ENCODE measurements at regions not wholly inside any gene's neighbourhood (a gene's known extent, or its start where the extent isn't known, plus 50 kb on each side); places are given as distances from the start of the nearest gene placed in this dataset.
"Not testable (repeated sequence)": the region's sequence is repeated elsewhere in the genome, so short reads cannot be mapped to it uniquely, and the experiment has no call there.

DNA sequence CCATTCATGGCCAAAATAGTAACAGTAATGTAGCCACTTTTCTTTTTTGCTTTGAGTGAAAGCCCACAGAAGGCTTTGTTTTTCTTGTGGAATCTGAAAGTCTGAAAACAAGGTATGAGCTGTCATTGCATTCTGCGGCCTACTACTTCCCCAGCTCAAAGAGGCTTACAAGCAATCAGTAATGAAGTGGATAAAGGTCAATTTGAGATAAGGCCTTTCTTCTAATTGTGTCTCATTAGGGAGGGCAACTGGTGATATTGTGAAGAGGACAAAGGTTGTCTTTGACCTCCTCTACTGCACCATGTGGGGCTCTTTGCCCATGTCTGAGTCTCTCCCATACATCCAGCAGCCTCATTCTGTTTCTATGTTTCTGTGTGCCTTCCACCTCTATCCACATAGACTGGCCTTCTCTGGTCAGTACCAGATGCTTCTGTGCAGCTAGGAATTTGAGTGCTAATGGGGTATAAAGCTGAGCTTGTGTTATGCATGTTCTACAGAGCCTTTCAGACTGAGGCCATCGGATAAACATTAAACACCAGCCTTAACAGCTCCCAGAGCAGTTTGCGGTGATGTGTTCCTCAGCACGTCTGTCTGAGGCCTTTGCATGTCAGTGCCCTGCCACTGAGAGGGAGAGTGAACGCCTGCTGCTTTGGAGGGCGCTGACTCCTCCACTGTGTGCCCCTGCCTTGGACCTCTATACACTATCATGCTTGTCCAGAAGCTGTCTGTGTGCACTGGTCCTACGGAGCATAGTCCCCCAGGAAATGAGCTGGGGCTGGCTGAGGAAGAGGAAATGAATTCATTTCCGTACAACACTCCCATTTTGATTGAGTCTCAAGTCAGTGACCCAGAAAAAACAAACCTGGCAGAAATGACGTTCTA lies 80.2 kb downstream of the SH2D1A start:
- no peak for DNase-seq (ENCODE audit: low read depth)

DNA sequence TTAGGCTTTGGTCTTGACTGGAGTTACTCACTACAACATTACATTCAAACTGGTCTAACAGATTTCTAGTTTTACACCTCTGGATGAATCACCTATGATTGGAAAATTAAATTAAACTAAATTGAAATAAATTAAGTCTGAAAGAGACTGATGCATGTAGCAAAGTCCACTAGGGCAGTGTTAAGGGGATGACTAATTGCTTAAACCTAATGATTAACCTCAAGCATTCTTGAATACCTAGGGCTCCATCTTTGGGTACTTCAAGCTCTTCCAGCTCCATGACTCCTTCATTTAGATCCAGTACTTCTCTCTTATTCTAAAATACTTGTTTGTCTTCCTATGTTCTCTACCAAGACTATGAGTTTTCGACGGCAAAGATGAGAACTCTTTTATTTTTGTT lies 86.8 kb downstream of the SH2D1A start:
- no peak for DNase-seq (ENCODE audit: low read depth)

DNA sequence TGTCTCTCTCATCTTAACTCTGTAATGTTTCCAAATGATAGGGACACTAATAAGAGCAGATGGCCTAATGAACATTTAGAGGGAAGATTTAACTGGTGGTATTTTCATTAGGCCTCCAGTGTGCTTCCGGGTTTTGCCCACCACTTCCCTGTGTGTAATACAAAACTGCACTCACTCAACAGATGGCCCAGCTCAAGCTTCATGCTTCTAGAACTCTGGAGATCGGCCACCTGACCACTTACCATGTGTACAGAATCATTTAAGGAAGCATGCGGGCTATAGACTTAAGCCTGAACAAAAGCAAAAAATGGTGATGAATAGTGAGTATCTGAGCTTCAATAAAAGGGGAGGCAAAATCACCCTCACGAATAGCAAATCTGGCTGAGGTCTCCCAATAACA lies 89.3 kb downstream of the SH2D1A start:
- no peak for DNase-seq (ENCODE audit: low read depth)

DNA sequence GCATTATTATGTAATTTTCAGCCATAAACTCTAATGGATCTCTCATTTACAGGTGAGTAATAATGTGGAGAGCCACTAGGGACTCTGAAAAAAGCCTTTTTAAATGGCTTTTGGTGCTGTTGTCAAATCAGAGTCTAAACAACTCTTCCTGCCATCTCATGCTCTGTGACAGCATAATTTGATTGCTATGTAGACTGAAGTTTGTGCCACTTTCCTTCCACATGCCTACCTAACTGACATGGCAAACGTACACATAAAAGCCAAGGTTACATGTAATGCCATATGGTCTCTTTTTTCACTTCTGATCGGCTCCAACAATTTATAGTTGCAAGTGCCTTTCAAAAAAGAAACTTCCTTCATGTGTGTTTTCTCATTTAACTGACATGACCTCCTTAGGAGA lies 94.3 kb downstream of the SH2D1A start:
- DNase-seq (ENCODE audit: low read depth) = no peak

DNA sequence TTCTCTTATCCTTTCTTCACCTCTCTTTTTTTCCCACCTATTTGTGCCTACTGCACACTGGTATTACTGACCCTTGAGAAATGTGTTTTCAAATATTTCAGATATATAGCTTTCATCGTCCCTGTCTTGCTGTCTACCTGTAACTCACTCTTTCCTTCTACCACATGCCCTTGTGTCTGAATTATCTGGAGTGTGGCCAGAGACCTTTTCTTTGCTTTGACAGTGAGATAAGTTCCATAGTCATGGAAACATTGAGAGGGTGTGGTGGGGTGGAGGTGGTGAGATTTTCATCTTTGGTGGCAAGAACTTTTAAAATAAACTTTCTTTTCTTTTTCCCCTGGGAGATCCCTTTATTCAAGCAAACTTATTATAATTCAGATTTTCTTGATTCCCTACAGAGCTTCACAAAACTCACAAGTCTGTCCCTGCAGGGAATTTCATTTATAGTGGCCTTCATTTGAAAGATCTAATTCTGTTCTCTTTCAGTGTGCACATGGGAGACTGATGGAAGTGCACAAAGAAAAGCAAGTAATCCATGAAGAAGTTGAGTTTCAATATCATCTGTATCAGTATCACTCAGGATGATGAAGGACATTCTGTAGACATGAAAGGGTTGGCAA lies 95.7 kb downstream of the SH2D1A start:
- DNase-seq (ENCODE audit: low read depth) = no peak

DNA sequence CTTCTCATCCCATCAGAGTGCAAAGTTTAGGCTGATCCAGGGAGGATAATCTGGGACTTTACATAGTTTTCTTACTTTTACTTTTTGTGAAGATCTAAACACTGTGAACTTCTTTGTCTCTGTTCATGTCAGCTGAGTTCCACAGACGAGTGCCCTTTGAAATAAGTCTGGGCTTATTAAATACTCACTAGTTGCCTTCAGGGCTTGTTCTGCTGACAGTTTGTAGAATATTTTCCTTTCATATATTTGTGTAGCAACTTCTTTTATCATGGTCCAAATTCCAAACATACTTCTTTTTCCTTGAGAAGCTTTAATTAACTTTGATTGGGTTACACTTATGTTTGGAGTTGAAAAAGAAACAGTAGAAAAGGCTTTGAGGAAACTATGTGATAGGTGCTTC lies 109.6 kb downstream of the SH2D1A start:
- no peak for DNase-seq (ENCODE audit: low read depth)

DNA sequence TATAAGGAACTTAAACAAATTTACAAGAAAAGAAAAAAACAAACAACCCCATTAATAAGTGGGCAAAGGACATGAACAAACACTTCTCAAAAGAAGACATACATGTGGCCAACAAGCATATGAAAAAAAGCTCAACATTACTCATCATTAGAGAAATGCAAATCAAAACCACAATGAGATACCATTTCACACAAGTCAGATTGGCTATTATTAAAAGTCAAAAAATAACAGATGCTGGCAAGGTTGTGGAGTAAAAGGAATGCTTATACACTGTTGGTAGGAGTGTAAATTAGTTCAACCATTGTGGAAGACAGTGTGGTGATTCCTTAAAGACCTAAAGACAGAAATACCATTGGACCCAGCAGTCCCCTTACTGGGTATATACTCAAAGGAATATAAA lies 113.5 kb downstream of the SH2D1A start:
- not testable (repeated sequence) for DNase-seq (ENCODE audit: low read depth)

DNA sequence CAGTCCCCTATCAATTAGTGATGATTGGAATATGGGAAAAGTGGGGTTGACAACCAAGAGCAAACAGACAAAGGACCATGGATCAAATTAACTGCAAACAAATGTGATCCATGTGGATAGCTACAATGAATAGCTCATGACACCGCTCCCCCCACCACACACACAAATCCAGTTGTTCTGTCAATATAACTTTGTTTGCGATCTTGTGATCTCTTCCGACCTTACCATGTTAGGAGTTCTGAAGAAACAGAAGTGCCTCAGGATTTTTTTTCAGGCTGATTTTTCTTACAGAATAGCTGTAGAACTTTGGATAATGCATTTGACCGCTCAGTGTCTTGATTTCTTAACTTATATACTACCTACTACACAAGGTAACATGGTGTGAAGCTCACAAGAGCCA lies 116.6 kb downstream of the SH2D1A start:
- no peak for DNase-seq (ENCODE audit: low read depth)

DNA sequence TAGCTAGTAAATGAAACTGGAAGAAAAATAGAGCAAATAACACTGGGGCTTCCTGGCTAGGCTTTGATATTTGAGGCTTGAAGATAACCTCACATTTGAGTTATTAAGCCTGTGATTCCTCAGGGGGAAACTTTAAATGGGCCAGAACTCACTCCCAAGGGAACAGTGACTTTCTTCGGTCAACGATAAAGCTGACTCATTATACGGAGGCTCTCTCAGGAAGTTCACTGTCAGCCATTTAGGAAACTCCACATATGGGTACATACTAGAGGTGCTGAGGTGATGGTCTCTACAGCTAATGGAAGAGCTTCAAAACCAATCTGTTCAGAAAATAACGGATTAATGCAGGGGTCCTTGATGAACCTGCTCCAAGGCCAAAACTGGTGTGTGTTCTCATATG lies 120.8 kb downstream of the SH2D1A start:
- DNase-seq (ENCODE audit: low read depth) = no peak

DNA sequence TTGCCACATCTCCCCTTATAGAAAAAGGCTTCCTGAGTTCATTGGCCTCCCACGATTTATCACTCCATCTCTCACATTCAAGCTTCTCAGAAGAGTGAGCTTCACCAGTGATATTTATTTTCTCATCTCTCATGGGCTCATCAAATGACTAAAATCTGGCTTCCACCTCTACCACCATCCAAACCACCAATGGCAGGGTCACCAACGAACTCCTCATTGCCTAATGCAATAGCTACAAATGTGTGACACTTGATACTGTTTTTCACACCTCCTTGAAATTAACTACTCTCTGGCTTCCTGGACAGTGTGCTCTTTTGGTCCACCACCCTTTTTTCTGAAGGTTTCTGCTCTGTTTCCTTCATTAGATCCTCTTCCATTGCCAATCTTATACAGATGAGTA lies 129.0 kb downstream of the SH2D1A start:
- DNase-seq (ENCODE audit: low read depth) = no peak

DNA sequence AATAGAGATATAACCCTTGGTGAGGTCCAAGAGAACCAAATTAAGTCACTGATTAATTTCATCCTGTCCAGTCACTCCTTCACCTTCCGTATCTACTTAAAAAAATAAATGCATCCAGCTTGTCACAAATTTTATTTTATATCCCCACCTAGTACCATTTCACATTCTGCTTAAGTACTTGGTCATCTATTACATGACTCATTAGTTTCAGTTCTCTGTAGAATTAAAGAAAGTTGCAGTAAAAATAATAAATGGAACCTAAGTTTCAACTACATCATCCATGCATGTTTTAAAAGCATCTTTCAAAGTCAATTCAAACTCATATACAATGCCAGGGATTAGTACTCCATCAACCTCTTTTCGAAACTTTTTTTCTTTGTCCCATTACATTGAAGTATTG lies 130.2 kb downstream of the SH2D1A start:
- DNase-seq (ENCODE audit: low read depth) = no peak

DNA sequence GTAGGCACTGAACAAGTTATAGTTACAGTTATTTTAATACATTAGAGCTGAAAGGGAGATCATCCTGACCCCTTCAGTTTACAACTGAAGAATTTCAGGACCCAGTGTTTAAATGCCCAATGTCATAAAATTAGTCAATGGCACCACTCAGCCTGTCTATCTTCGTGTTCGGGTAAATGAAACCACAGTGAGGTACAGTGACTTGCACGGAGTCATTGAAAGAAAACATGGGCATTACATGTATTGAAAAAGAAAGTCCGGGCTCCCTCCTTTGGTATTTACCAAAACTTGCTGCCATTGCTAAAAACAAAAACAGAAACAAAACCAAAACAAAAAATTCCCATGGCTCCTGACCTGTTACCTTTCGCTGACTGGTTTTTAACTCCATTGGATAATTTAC lies 131.7 kb downstream of the SH2D1A start:
- no peak for DNase-seq (ENCODE audit: low read depth)

DNA sequence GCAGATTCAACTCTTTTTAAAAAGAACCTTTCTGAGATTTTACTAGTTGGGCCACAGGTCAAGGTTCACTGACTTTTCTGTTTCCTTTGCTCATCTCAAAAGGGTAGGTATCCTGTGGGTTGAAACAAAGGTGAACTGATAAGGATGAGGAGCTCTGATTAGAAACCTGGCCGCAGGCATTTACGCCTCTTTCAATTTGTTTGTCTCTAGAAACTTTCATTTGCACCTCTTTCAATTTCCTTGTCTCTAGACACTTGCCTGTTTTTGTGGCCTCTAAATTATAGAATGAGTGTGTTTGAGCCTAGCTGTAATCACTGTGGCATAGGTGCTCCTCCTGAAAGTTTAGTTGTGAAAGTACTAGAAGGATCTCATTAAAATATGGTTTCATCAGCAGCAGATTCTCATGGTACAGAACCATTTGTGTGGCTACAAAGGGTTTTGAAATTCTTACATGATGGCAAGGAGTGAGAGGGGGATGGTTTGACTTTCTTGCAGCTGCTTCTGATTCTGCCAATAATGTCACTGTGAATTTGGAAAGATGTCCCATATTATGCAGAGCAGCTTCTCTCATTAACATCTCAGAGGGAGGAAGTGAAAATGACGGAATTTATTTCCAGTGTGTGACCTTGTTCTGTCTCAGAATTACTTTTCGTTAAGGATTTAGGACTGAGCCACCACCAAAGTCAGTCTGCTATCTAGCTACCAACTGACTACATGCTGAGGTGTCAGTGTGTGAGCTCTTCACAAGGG lies 142.2 kb downstream of the SH2D1A start:
- no peak for DNase-seq (ENCODE audit: low read depth)

DNA sequence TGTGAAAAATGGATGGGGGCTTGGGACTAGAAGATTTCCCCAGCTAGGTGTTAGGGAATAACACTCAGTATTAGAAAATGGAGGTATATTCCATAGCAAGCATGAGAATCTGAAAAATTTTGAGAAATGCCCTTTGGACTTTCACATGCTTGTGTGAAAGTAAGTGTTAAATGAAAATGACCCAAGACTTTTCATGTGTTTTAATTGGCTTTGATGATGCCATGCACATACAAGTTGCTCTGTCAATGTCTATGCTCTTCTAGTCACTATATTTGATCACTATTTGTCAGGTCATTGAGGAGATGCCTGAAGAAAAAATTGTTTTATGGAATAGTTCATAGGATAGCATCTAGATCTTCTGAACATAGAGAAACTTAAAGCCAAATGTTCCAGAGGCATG lies 147.6 kb downstream of the SH2D1A start:
- no peak for DNase-seq (ENCODE audit: low read depth)

DNA sequence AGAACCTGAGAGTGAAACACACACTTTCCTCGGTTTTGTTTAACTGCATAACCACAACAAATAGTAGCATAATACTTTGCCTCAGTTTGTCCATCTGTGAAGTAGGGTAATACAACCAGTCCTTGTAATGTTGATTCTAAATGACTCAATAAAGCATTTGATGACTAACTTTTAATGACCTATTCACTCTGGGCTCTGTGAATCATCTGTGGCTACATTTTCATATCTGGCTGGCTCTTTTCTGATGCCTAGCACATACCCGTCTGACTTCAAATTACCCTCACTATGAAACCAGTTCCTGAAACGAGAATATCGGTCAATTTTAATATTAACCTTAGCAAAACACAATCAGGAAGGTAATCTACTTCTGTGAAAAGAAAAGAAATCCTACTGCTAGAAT lies 151.0 kb downstream of the SH2D1A start:
- DNase-seq (ENCODE audit: low read depth) = no peak

DNA sequence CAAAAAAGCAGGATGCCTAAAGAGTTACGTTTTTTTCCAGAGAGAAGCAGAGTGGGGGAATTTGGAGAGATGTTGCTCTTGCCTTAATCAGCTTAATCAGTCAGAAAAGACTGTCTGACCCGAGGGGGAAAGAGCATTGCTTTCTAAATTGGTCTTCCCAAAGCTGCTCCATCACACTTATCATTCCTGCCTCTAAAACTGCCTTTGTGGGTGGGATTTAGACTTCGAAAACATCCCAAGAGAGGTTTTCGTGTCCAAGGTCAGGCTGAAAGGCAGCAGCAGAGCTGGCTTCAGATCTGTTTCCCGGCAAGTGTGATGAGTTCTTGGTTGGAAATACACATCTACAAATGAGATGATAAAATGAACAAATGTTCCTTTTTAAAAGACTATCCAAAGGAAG lies 155.2 kb downstream of the SH2D1A start:
- no peak for DNase-seq (ENCODE audit: low read depth)

DNA sequence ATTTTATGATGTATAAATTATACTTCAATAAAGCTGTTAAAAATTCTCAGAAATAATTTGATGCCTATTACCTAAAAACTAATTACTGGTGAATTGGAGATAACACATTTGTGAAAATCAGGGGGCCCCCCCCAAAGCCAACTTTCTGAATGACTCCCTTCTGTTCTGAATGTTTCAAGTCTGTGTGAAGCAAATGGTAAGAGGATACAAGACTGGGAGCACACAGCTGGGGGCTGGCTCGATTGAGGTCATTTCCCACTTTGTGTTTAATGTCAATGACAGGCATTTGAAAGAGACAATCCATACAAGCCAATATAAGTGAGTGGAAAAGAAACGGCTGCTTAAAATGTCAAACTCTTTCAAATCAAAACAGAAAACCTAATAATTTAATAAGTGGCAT lies 155.8 kb downstream of the SH2D1A start:
- no peak for DNase-seq (ENCODE audit: low read depth)

DNA sequence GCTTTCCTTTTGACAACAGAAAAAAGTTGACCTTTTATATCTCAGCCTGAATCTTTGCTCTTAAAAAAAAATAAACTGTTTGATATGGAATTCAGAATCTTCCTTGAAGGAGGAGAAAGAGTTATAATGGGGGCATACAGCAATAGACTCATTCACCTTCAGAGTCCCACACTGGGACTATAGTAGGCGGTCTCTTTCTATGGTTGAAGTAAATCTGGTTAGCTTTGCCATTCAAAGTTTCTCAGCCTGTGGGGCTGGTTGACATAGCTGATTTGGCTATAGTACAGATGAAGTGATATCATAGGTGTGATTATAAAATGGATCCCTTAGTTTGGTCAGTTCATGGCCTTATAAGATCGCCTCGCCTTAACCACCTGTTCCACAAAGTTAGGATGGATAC lies 156.2 kb downstream of the SH2D1A start:
- DNase-seq (ENCODE audit: low read depth) = no peak

DNA sequence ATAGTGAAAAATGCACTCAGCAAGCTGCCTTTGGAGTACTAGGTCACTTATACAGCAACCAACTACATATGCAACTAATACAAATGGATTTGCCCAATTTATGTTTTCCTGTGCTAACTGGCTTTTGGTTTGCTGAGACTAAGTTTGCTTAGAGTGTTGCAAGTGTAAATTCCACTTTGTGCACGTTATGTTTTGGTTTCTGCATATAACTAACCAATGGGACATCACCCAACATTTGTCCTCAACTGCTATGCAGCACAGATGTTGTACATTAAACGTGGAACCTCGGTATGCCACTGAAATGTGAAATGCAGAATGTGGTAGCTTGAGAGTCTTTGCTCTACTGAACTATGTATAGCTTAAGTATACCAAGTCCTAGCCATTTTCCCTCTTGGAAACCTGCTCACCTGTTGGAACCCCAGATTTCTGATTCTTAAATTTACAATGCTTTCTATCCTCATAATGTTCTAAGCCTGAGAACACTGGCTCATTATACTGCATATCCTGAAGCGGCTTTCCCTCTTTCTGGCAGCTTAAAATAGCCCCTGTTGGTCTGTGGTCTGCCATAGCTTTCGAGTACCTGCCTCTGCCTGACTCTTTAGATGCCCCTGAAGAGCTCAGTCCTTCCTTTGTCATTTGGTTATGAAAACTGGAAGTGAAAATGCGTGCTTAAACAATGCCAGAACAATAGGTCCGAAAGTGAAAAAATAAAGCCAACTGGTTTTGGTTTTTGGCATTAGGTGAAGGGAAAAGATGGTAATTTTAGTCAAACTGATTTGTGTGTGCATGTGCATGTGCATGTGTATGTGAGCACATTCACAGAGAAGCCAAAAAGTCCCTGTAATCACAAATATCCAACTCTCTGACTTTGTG lies 158.0 kb downstream of the SH2D1A start:
- DNase-seq (ENCODE audit: low read depth) = no peak

DNA sequence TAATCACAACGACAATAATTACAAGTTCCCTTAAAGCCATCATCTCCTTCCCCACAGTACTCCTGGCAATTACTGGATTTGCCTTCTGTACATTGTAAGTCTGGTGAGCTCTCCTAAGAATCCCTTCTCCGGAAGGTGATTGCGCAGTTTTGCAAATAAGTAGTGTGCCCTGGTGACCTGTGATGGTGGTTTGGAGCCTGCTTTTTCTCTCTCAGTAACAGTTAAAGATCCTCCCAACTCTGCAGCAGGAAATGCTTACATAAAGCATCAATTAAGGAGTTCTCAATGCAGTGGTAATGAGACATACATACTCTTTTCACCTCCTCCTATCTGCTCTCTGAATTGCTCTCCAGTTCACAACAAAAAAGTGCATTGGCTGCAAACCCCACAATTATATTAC lies 159.7 kb downstream of the SH2D1A start:
- no peak for DNase-seq (ENCODE audit: low read depth)

DNA sequence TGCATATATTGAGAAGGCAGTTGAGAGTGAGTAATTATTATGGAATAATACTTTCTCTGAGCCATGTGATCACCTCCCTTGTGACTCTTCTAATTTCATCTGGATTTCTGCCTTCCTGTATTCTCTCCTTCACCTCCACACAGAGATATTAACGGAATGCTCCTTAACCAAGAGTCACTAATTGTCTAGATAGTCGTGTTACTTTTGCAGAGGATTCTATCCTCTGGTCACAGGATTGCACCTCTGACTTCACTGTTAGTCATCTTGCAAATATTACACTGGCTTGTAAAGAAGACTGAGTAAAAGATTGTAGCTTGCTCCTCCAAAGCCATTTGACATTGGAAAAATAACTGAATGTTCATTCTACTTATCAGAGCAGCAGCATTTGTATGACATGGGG lies 160.9 kb downstream of the SH2D1A start:
- DNase-seq (ENCODE audit: low read depth) = no peak

DNA sequence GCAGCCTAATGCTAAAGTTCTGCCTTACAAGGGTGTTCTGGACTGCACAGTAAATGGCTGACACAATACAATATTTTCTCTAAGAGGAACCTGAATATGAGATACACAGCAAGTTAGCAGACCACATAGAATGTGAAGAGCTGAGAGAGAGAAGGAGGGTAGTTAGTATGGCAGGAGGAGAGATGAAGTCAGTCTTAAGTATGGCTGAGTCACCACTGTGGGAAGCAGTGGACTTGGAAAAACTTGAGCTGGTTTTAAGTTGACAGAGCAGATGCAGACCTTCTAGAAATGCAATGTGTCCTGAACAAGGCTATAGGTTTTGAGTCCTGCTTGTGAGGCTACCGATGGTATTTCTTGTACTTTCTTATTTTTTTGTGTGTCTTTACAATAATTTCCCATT lies 172.5 kb downstream of the SH2D1A start:
- DNase-seq (ENCODE audit: low read depth) = no peak
